ENCODE measurements at regions not wholly inside any gene's neighbourhood (a gene's known extent, or its start where the extent isn't known, plus 50 kb on each side); places are given as distances from the start of the nearest gene placed in this dataset.
A peak's percentile ranks its signal among the peaks of the same experiment; 100 is the strongest.
"Not testable (repeated sequence)": the region's sequence is repeated elsewhere in the genome, so short reads cannot be mapped to it uniquely, and the experiment has no call there.

GRCh38 chrX:3181846-3182245 is 140.6 kb downstream of the ARSF start:
- DNase-seq (no peak), ATAC-seq (no peak)
- TF ChIP-seq CTCF (IDR thresholded peaks at IDR 0.05): no peak
- Histone ChIP-seq H3K36me3 (ENCODE audit: low read depth) (no peaks in the 10 kb centered on the region), H3K4me1 (ENCODE audit: low read depth) (no peaks in the 10 kb centered on the region), H3K4me3 (no peak overlapping the region), H3K9me3 (no peaks in the 10 kb centered on the region)
- intact Hi-C loops (cut with DNase I, micrococcal nuclease): no loop called here

GRCh38 chrX:3178329-3178728 is 137.1 kb downstream of the ARSF start:
- H3K36me3 ChIP-seq (ENCODE audit: low read depth): no peaks in the 10 kb centered on the region
- no peak for DNase-seq
- no peaks in the 10 kb centered on the region for H3K4me1 ChIP-seq (ENCODE audit: low read depth)
- no peak for ATAC-seq
- intact Hi-C loops (cut with DNase I, micrococcal nuclease): no loop called here
- no peaks in the 10 kb centered on the region for H3K9me3 ChIP-seq
- H3K4me3 ChIP-seq: no peak overlapping the region
- TF ChIP-seq CTCF (IDR thresholded peaks at IDR 0.05): no peak

- no peaks in the 10 kb centered on the region for H3K9me3 ChIP-seq
- TF ChIP-seq CTCF (IDR thresholded peaks at IDR 0.05): no peak
- H3K4me1 ChIP-seq (ENCODE audit: low read depth): no peaks in the 10 kb centered on the region
- peak; percentile 30 for ATAC-seq
- no peak overlapping the region for H3K4me3 ChIP-seq
- intact Hi-C loops (cut with DNase I, micrococcal nuclease): no loop called here
- H3K36me3 ChIP-seq (ENCODE audit: low read depth): no peaks in the 10 kb centered on the region
- no peak for DNase-seq
Observed at GRCh38 chrX:3177851-3178250, 136.6 kb downstream of the ARSF start.

GRCh38 chrX:3176439-3176820 is 135.2 kb downstream of the ARSF start:
- intact Hi-C loops (cut with DNase I, micrococcal nuclease): no loop called here
- Histone ChIP-seq H3K36me3 (ENCODE audit: low read depth) (no peaks in the 10 kb centered on the region), H3K9me3 (no peaks in the 10 kb centered on the region), H3K4me1 (ENCODE audit: low read depth) (no peaks in the 10 kb centered on the region), H3K4me3 (no peak overlapping the region)
- TF ChIP-seq CTCF (IDR thresholded peaks at IDR 0.05): no peak
- DNase-seq: no peak
- no peak for ATAC-seq

GRCh38 chrX:3175659-3176438 is 134.6 kb downstream of the ARSF start:
- no peak for TF ChIP-seq CTCF (IDR thresholded peaks at IDR 0.05)
- no peak for DNase-seq

GRCh38 chrX:3172156-3172555 is 130.9 kb downstream of the ARSF start:
- intact Hi-C loops (cut with DNase I, micrococcal nuclease): not testable (repeated sequence)

More at GRCh38 chrX:3175659-3176438, 134.6 kb downstream of the ARSF start:
- intact Hi-C loops (cut with DNase I, micrococcal nuclease): no loop called here
- H3K9me3 ChIP-seq: no peaks in the 10 kb centered on the region
- no peaks in the 10 kb centered on the region for H3K36me3 ChIP-seq (ENCODE audit: low read depth)
- H3K4me1 ChIP-seq (ENCODE audit: low read depth): no peaks in the 10 kb centered on the region
- no peak overlapping the region for H3K4me3 ChIP-seq
- no peak for ATAC-seq

More at GRCh38 chrX:3172156-3172555, 130.9 kb downstream of the ARSF start:
- not testable (repeated sequence) for H3K4me1 ChIP-seq (ENCODE audit: low read depth); H3K9me3 ChIP-seq; H3K36me3 ChIP-seq (ENCODE audit: low read depth); H3K4me3 ChIP-seq; ATAC-seq; DNase-seq
